HUES6 (cell line): ENCODE measurements at regions not wholly inside any gene's neighbourhood (a gene's known extent, or its start where the extent isn't known, plus 50 kb on each side); places are given as distances from the start of the nearest gene placed in this dataset.

Experiments used
- H3K27ac ChIP-seq: 2 replicates; pipeline ENCODE4 v1.7.0; 2013; ENCODE audit warnings: low read depth, mild to moderate bottlenecking, low read length, inconsistent platforms
- H3K27me3 ChIP-seq: 2 replicates; pipeline ENCODE4 v1.6.1; 2013; ENCODE audit warnings: low read length; ENCODE audit not compliant: control insufficient read depth, insufficient read depth
- H3K36me3 ChIP-seq: 2 replicates; pipeline ENCODE4 v1.6.1; 2013; ENCODE audit warnings: low read length; ENCODE audit not compliant: control insufficient read depth, insufficient read depth
- H3K4me1 ChIP-seq: 2 replicates; pipeline ENCODE4 v1.6.1; 2013; ENCODE audit warnings: low read length; ENCODE audit not compliant: control insufficient read depth, insufficient read depth
- H3K4me3 ChIP-seq: 2 replicates; pipeline ENCODE4 v1.5.1; 2013; ENCODE audit warnings: low read depth, low read length
- H3K9ac ChIP-seq: one replicate; pipeline ENCODE4 v1.6.1; 2013; ENCODE audit warnings: mild to moderate bottlenecking, low read length
- H3K9me3 ChIP-seq: 2 replicates; pipeline ENCODE4 v1.6.1; 2013; ENCODE audit warnings: low read depth, low read length; ENCODE audit not compliant: control insufficient read depth, insufficient read depth

DNA sequence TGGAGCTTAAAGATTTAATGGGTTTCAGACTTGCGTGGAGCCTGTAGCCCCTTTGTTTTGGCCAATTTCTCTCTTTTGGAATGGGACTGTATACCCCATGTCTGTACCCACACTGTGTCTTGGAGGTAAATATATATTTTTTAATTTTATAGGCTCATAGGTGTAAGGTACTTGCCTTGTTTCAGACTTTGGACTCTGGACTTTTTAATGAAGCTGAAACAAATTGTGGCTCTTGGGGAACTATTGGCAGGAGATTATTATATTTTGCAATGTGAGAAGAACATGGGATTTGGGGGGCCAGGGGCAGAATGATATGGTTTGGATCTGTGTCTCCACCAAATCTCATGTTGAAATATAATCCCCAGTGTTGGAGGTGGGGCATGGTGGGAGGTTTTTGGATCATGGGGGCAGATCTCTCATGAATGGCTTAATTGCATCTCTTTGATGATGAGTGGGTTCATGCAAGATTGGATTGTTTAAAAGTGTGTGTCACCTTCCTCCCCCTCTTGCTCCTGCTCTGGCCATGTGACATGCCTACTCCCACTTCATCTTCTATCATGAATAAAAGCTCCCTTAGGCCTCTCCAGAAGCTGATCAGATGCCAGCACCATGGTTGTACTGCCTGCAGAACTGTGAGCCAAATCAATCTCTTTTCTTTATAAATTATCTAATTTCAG, 74.1 kb upstream of the ARHGAP20 start:
- peaks cover 15% of the 10 kb centered on the region for H3K9me3 ChIP-seq
- no peak overlapping the region for H3K9ac ChIP-seq
- H3K27me3 ChIP-seq, result no peaks in the 10 kb centered on the region
- no peaks in the 10 kb centered on the region for H3K4me1 ChIP-seq
- H3K36me3 ChIP-seq, result no peaks in the 10 kb centered on the region
- no peak overlapping the region for H3K27ac ChIP-seq
- no peak overlapping the region for H3K4me3 ChIP-seq

DNA sequence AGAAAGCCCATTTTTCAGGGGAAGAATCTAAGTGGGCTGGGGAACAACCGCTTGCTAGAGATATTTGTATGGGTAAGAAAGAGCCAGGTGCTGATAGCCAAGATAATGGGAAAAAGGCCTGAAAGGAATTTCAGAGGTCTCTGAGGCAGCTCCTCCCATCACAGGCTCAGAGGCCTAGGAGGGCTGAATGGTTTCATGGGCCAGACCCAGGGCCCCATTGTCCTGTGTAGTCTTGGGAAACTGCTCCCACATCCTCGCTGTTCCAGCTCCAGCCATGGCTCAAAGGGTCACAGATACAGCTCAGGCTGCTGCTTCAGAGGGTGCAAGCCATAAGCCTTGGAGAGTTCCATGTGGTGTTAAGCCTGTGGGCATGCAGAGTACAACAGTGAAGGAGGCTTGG, 73.2 kb upstream of the ARHGAP20 start:
- Histone ChIP-seq H3K4me3 (no peak overlapping the region), H3K9me3 (peaks cover 15% of the 10 kb centered on the region), H3K36me3 (no peaks in the 10 kb centered on the region), H3K27me3 (no peaks in the 10 kb centered on the region), H3K4me1 (no peaks in the 10 kb centered on the region), H3K27ac (no peak overlapping the region), H3K9ac (no peak overlapping the region)

DNA sequence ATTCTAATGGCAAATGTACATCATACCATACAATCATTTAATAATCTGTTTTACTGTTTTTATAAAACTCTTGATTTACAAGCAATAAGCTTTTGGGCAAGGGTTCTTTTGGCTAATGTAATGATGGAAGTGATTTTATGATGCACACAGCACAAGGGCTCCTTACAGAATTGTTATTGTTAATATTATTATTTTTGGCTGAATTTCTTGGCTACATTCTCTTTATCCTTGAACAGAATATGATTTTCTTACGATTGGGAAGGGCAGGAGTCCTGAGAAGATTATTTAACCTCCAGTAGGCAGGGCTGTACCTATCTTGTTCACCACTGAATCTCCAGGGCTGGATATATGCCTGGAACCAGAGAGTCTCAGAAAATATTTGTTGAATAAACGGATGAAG, 70.4 kb upstream of the ARHGAP20 start:
- Histone ChIP-seq H3K4me1 (no peaks in the 10 kb centered on the region), H3K4me3 (no peak overlapping the region), H3K27me3 (no peaks in the 10 kb centered on the region), H3K9ac (no peak overlapping the region), H3K27ac (no peak overlapping the region), H3K36me3 (no peaks in the 10 kb centered on the region), H3K9me3 (peaks cover 21% of the 10 kb centered on the region)

DNA sequence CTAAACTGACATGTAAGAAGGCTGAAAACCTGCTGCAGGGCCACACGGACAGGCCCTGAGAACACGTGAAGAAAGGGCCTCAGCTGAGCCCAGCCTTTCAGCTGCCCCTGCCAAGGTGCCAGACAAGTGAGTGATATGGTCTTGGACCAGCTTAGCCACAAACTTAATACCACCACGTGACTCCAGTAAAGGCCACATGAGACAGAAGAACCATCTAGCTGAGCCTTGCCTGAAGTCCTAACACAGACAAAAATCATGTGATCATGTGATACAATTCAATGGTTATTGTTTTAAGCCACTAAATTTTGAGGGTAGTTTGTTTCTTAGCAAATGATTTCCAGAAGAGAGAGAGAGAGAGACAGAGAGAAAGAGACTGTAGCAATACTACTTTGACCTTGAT, 66.9 kb upstream of the ARHGAP20 start:
- no peak overlapping the region for H3K27ac ChIP-seq
- no peaks in the 10 kb centered on the region for H3K27me3 ChIP-seq
- no peak overlapping the region for H3K9ac ChIP-seq
- no peak overlapping the region for H3K4me3 ChIP-seq
- no peaks in the 10 kb centered on the region for H3K36me3 ChIP-seq
- peaks cover 6% of the 10 kb centered on the region for H3K9me3 ChIP-seq
- H3K4me1 ChIP-seq, result no peaks in the 10 kb centered on the region

DNA sequence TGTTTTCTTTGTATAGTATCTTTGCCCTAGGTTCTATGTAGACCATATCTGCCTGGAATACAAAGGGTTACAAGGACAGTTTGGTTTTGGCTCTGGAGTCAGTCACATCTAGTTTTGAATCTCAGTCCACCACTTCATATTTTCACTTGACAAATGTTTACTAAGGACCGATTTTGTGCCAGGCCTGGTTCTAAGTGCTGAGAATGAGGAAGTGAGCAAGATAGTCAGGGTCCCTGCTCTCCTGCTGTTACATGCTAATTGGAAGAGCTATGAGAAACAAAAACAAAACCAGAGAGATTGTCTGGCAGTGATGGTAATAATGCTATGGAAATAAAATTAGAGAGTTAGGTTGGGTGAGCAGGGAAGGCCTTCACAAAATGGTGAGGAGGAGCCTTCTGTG, 66.1 kb upstream of the ARHGAP20 start:
- Histone ChIP-seq H3K4me3 (no peak overlapping the region), H3K4me1 (no peaks in the 10 kb centered on the region), H3K27ac (no peak overlapping the region), H3K9me3 (peaks cover 6% of the 10 kb centered on the region), H3K36me3 (no peaks in the 10 kb centered on the region), H3K9ac (no peak overlapping the region), H3K27me3 (no peaks in the 10 kb centered on the region)

DNA sequence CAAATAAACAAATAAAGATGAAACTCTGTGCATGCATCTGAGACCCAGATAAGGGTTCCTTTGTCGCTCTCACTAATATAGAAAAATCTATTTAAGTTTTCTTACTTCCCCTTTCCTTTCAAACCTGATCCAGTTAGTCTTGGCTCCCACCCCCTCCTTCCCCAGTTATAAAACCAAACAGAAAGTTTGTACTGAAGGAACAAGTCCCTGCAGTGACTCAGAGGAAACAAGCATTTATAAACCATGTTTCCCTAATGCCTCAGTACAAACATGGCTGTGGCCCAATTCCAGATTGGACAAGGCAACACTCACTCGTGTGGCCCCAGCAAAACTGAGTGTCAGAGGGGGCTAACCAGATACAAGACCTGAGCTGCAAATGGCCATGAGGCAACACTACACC, 65.5 kb upstream of the ARHGAP20 start:
- H3K9ac ChIP-seq, result no peak overlapping the region
- H3K27me3 ChIP-seq, result no peaks in the 10 kb centered on the region
- H3K4me1 ChIP-seq, result no peaks in the 10 kb centered on the region
- no peaks in the 10 kb centered on the region for H3K36me3 ChIP-seq
- no peak overlapping the region for H3K4me3 ChIP-seq
- H3K9me3 ChIP-seq, result peaks cover 6% of the 10 kb centered on the region
- H3K27ac ChIP-seq, result no peak overlapping the region

DNA sequence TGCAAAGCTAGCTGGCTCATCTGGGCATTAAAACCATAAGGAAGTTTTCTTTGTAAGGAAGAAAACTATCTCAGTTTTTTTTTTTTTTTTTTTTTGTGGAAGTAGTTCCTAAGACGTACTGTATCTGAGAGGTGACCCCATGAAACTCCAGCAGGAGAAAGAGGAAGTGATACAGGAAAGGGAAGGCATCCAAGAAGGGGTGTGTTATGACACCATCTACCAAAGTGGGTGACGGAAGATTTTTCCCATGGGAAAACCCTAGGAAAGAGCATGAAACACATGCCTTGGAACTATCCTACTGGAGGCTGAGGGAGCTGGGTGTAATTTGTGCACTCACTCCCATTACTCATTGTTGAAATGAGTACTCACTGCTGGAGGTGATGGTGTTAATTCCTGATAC, 63.8 kb upstream of the ARHGAP20 start:
- Histone ChIP-seq H3K27me3 (no peaks in the 10 kb centered on the region), H3K4me1 (no peaks in the 10 kb centered on the region), H3K36me3 (no peaks in the 10 kb centered on the region), H3K9ac (no peak overlapping the region), H3K4me3 (no peak overlapping the region), H3K9me3 (peaks cover 6% of the 10 kb centered on the region), H3K27ac (no peak overlapping the region)

DNA sequence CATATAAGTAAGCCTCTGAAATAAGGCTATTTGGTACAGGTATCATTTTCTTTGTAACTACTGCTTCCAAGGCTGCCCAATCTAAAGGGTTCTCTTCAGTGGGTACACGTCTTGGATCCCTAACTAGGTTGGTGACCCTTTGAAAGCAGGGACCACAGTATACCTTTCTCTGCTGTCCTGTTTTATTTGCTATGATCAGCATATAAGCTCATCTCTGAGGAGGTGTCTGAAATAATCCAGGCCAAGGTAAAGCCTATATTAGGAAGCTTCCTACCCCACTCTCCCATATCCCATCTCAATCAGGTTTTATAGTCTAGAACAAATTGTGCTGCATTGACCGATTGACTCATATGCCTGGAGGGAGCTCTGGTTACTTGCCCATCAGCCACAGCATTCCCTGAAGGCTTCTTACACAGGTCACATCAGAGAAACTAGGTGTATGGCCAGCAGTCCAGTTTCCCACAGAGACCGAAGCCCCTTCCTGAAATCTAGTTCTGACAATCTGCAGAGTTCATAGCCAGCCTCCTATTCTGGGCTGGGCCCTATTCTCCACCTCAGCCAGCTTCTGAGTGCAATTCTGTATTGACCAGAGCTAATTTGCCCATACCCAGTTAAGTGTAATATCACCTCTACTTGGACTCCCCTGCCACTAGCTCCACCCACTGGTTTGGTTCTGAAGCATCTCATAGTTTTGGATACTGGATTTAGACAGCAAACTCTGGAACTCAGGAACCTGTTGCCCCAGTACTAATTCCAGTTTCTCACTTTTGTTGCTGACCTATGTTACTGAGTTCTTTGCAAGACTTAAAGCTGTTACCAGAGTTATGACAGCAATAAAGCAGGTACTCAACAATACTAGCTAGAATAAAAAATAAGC, 62.1 kb upstream of the ARHGAP20 start:
- Histone ChIP-seq H3K27me3 (no peaks in the 10 kb centered on the region), H3K9ac (no peak overlapping the region), H3K4me1 (no peaks in the 10 kb centered on the region), H3K9me3 (peaks cover 6% of the 10 kb centered on the region), H3K36me3 (no peaks in the 10 kb centered on the region), H3K4me3 (no peak overlapping the region), H3K27ac (no peak overlapping the region)

DNA sequence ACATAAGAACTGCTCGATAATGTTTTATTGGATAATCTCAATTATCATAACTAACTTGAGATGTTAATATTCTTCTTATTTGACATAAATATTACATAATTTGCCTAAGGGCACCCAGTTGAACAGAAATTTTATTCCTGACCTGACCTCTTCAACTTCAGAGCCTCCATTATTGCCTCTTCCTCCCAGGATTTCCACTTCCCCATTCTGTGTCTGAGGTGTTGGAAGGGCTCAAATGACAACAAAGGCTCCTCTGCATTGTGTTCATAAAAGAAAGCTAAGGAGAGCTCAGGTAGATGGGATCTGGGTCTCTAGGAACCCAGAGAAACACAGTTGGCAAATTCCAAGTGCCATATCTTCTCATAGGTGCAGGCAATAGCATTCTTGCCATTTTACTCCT, 61.2 kb upstream of the ARHGAP20 start:
- Histone ChIP-seq H3K27ac (no peak overlapping the region), H3K9me3 (no peaks in the 10 kb centered on the region), H3K4me3 (no peak overlapping the region), H3K4me1 (no peaks in the 10 kb centered on the region), H3K9ac (no peak overlapping the region), H3K27me3 (no peaks in the 10 kb centered on the region), H3K36me3 (no peaks in the 10 kb centered on the region)

DNA sequence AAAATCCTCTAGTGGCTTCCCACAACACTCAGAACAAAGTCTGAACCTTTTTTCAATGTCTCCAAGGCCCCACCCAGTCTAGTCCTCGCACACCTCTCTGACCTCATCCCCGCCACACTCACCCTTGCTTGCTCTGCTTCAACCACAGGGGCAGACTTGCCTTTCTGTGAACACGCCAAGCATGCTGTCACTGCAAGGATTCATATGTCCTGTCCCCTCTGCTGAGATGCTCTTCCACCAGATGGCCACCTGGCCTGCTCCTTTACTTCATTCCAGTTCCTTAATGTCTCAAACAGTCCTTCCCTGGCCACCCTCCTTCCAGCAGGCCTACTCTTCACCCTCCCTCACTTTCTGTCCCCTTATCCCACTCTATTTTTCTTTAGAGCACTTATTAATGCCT, 60.6 kb upstream of the ARHGAP20 start:
- Histone ChIP-seq H3K36me3 (no peaks in the 10 kb centered on the region), H3K4me1 (no peaks in the 10 kb centered on the region), H3K4me3 (no peak overlapping the region), H3K27ac (no peak overlapping the region), H3K9ac (no peak overlapping the region), H3K9me3 (no peaks in the 10 kb centered on the region), H3K27me3 (no peaks in the 10 kb centered on the region)

DNA sequence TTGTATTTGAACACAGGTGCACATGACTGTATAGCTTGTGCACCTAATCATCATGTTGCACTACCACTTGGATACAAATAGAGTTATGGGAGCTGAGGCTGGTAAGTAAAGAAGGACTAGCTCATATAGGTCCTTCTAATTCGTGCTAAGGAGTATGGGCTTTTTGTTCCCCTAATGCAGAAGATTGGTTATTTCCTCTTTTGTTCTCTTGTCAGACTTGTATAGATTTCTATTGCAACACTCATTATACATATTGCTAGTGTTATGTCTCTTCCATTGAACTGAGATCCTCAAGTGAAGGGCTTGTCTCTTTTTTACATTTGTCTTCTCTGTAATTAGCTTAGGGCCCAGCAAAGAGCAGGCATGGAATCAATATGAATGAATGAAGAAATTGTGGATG, 54.1 kb upstream of the ARHGAP20 start:
- Histone ChIP-seq H3K27ac (no peak overlapping the region), H3K4me3 (no peak overlapping the region), H3K9ac (no peak overlapping the region), H3K4me1 (peaks cover 6% of the 10 kb centered on the region; the same call in 1 of the 2 replicates), H3K27me3 (no peaks in the 10 kb centered on the region), H3K36me3 (no peaks in the 10 kb centered on the region), H3K9me3 (no peaks in the 10 kb centered on the region)
